ENCODE measurements at regions not wholly inside any gene's neighbourhood (a gene's known extent, or its start where the extent isn't known, plus 50 kb on each side); places are given as distances from the start of the nearest gene placed in this dataset.

- no peak for TF ChIP-seq EZH2 (IDR thresholded peaks at IDR 0.05)
- TF ChIP-seq MAX (IDR thresholded peaks at IDR 0.05): no peak
Observed at GRCh38 chr4:178387756-178388155, 945.5 kb upstream of the AGA start.

Data from HCT116 (cell line).